ENCODE measurements at regions not wholly inside any gene's neighbourhood (a gene's known extent, or its start where the extent isn't known, plus 50 kb on each side); places are given as distances from the start of the nearest gene placed in this dataset.

GRCh38 chr4:144579411-144580030, 66.4 kb upstream of the HHIP start (continued):
- TF ChIP-seq ATOH8 (CRISPR knock-in tag; IDR thresholded peaks at IDR 0.05; ENCODE audit: low read depth) = no peak
- TF ChIP-seq CEBPB (IDR thresholded peaks at IDR 0.05) = peak in 1 of 2 experiments; percentile 10; a peak in 1 of 4 replicates
- TF ChIP-seq HOXB13 (CRISPR knock-in tag; IDR thresholded peaks at IDR 0.05; ENCODE audit: low read depth) = no peak
- peak in 1 of 2 experiments; percentile 28; a peak in 1 of 5 replicates for TF ChIP-seq EP300 (IDR thresholded peaks at IDR 0.05)
- TF ChIP-seq REST (IDR thresholded peaks at IDR 0.05) = no peak
- TF ChIP-seq RFX5 (IDR thresholded peaks at IDR 0.05) = no peak

- ChIA-PET CTCF (no interaction called here), POLR2A (no interaction called here)
- peak overlapping the region; percentile 92 to 98 for H3K27ac ChIP-seq
- no peaks in the 10 kb centered on the region for H3K9me3 ChIP-seq
- H3K4me3 ChIP-seq = no peak overlapping the region
- H3K4me1 ChIP-seq = peaks cover 63% of the 10 kb centered on the region
- WGBS (ENCODE audit: missing lambda C conversion rate) = 48% methylated on average over 4 of the region's 4 CpGs
- FAIRE-seq (no peak), ATAC-seq (no peak), DNase-seq (ENCODE audit: low read depth in 1 of 2, low spot score in 1 of 2) (no peak)
- peak overlapping the region; percentile 88 for H3K4me2 ChIP-seq
- no peak for TF ChIP-seq PHF8 (IDR thresholded peaks at IDR 0.05; ENCODE audit: borderline replicate concordance, low read depth)
- no peak for TF ChIP-seq HOXB13 (CRISPR knock-in tag; IDR thresholded peaks at IDR 0.05; ENCODE audit: low read depth)
- TF ChIP-seq GATA3 (IDR thresholded peaks at IDR 0.05; ENCODE audit: borderline replicate concordance) = peak; percentile 26; the same call in 1 of the 2 replicates
- no peak for TF ChIP-seq NFE2L2 (conservative IDR thresholded peaks at IDR 0.05; ENCODE audit: low read length)
Measured at GRCh38 chr4:144580430-144580829, 65.5 kb upstream of the HHIP start.

- peak in 1 of 2 experiments; percentile 61 for DNase-seq (ENCODE audit: low read depth in 1 of 2, low spot score in 1 of 2)
- Histone ChIP-seq H3K4me2 (peak overlapping the region; percentile 88), H3K4me1 (peaks cover 61% of the 10 kb centered on the region), H3K4me3 (peak overlapping the region; percentile 15; the same call in 1 of the 3 replicates), H3K27ac (peak overlapping the region; percentile 92 to 98), H3K9me3 (no peaks in the 10 kb centered on the region)
- CTCF ChIA-PET = no interaction called here
- POLR2A ChIA-PET = no interaction called here
- FAIRE-seq = no peak
- peak in 1 of 2 experiments; percentile 33; a peak in 4 of 6 replicates for ATAC-seq
- WGBS (ENCODE audit: missing lambda C conversion rate) = 0% methylated on average over 7 of the region's 7 CpGs
- TF ChIP-seq CTCF (IDR thresholded peaks at IDR 0.05) (no peak), ZFP36 (IDR thresholded peaks at IDR 0.05; ENCODE audit: borderline replicate concordance, partially characterized antibody) (no peak), ZSCAN20 (CRISPR knock-in tag; IDR thresholded peaks at IDR 0.05) (no peak)
Measured at GRCh38 chr4:144582105-144582850, 63.7 kb upstream of the HHIP start.

Data from A549 (cell line).